ENCODE measurements at regions not wholly inside any gene's neighbourhood (a gene's known extent, or its start where the extent isn't known, plus 50 kb on each side); places are given as distances from the start of the nearest gene placed in this dataset.
"Not testable (repeated sequence)": the region's sequence is repeated elsewhere in the genome, so short reads cannot be mapped to it uniquely, and the experiment has no call there.

GRCh38 chr9:24333629-24334028 is 212.1 kb downstream of the IZUMO3 start:
- no peak for DNase-seq

- no peak for DNase-seq
Measured at GRCh38 chr9:24298912-24299311, 246.8 kb downstream of the IZUMO3 start.

GRCh38 chr9:24297931-24298330 is 247.8 kb downstream of the IZUMO3 start:
- DNase-seq, result no peak

- DNase-seq, result no peak
Measured at GRCh38 chr9:24296124-24296523, 249.6 kb downstream of the IZUMO3 start.

- DNase-seq, result no peak
Measured at GRCh38 chr9:24293386-24293785, 252.3 kb downstream of the IZUMO3 start.

GRCh38 chr9:24286761-24287160 is 258.9 kb downstream of the IZUMO3 start:
- DNase-seq, result no peak

GRCh38 chr9:24258626-24259025 is 287.1 kb downstream of the IZUMO3 start:
- DNase-seq, result no peak

GRCh38 chr9:24257726-24258125 is 288.0 kb downstream of the IZUMO3 start:
- DNase-seq, result no peak

GRCh38 chr9:24245988-24246387 is 299.7 kb downstream of the IZUMO3 start:
- no peak for DNase-seq

GRCh38 chr9:24242576-24242975 is 303.1 kb downstream of the IZUMO3 start:
- no peak for DNase-seq

GRCh38 chr9:24218656-24219055 is 327.0 kb downstream of the IZUMO3 start:
- DNase-seq, result no peak

GRCh38 chr9:24210641-24211040 is 335.1 kb downstream of the IZUMO3 start:
- no peak for DNase-seq

- no peak for DNase-seq
Measured at GRCh38 chr9:24189986-24190385, 355.7 kb downstream of the IZUMO3 start.

- DNase-seq, result not testable (repeated sequence)
Measured at GRCh38 chr9:24180572-24180971, 354.5 kb upstream of the ELAVL2 start.

GRCh38 chr9:24144796-24145195 is 318.8 kb upstream of the ELAVL2 start:
- no peak for DNase-seq

- DNase-seq, result peak in 1 of 5 donors; percentile 10
Measured at GRCh38 chr9:24135072-24135471, 309.0 kb upstream of the ELAVL2 start.

- no peak for DNase-seq
Measured at GRCh38 chr9:24132244-24132643, 306.2 kb upstream of the ELAVL2 start.

- no peak for DNase-seq
Measured at GRCh38 chr9:24127519-24127918, 301.5 kb upstream of the ELAVL2 start.

- DNase-seq, result no peak
Measured at GRCh38 chr9:24118190-24118589, 292.1 kb upstream of the ELAVL2 start.

- DNase-seq, result no peak
Measured at GRCh38 chr9:24096756-24097155, 270.7 kb upstream of the ELAVL2 start.

- no peak for DNase-seq
Measured at GRCh38 chr9:24095246-24095645, 269.2 kb upstream of the ELAVL2 start.

- DNase-seq, result no peak
Measured at GRCh38 chr9:24090566-24090965, 264.5 kb upstream of the ELAVL2 start.

- DNase-seq, result no peak
Measured at GRCh38 chr9:24073666-24074065, 247.6 kb upstream of the ELAVL2 start.

- DNase-seq, result no peak
Measured at GRCh38 chr9:24073007-24073592, 247.1 kb upstream of the ELAVL2 start.

- no peak for DNase-seq
Measured at GRCh38 chr9:24071716-24072115, 245.7 kb upstream of the ELAVL2 start.
